ENCODE measurements at regions not wholly inside any gene's neighbourhood (a gene's known extent, or its start where the extent isn't known, plus 50 kb on each side); places are given as distances from the start of the nearest gene placed in this dataset.

- TF ChIP-seq POLR2A (IDR thresholded peaks at IDR 0.05) (no peak), CTCF (IDR thresholded peaks at IDR 0.05) (no peak)
These were observed 271.8 kb downstream of the ZIC1 start for GRCh38 chr3:147680837-147681483.

All from esophagus squamous epithelium (tissue), 4 donors.